ENCODE measurements at regions not wholly inside any gene's neighbourhood (a gene's known extent, or its start where the extent isn't known, plus 50 kb on each side); places are given as distances from the start of the nearest gene placed in this dataset.
A peak's percentile ranks its signal among the peaks of the same experiment; 100 is the strongest.

GRCh38 chr6:112427499-112427898, 80.4 kb downstream of the RFPL4B start:
- no peak for TF ChIP-seq CTCF (conservative IDR thresholded peaks at IDR 0.05)
- no peak overlapping the region for H3K27ac ChIP-seq

GRCh38 chr6:112428477-112428876, 81.3 kb downstream of the RFPL4B start:
- TF ChIP-seq CTCF (conservative IDR thresholded peaks at IDR 0.05): no peak
- H3K27ac ChIP-seq: no peak overlapping the region

- no peak overlapping the region for H3K27ac ChIP-seq
- TF ChIP-seq CTCF (conservative IDR thresholded peaks at IDR 0.05): no peak
These were observed 82.1 kb downstream of the RFPL4B start for GRCh38 chr6:112429226-112429625.

- H3K27ac ChIP-seq: no peak overlapping the region; the same call in 1 of the 2 replicates
- no peak for TF ChIP-seq CTCF (conservative IDR thresholded peaks at IDR 0.05)
These were observed 84.7 kb downstream of the RFPL4B start for GRCh38 chr6:112431803-112432202.

- peak overlapping the region; percentile 73 for H3K27ac ChIP-seq
- TF ChIP-seq CTCF (conservative IDR thresholded peaks at IDR 0.05): no peak
These were observed 85.7 kb downstream of the RFPL4B start for GRCh38 chr6:112432853-112433252.

- no peak for TF ChIP-seq CTCF (conservative IDR thresholded peaks at IDR 0.05)
- peak overlapping the region; percentile 73 for H3K27ac ChIP-seq
These were observed 86.3 kb downstream of the RFPL4B start for GRCh38 chr6:112433457-112433856.

GRCh38 chr6:112434896-112435435, 87.8 kb downstream of the RFPL4B start:
- H3K27ac ChIP-seq: no peak overlapping the region
- no peak for TF ChIP-seq CTCF (conservative IDR thresholded peaks at IDR 0.05)
